Mesenchymal stem cell (in vitro differentiated cells and primary cell): ENCODE measurements at regions not wholly inside any gene's neighbourhood (a gene's known extent, or its start where the extent isn't known, plus 50 kb on each side); places are given as distances from the start of the nearest gene placed in this dataset.

ENCODE experiments used
- DNase-seq: peaks from one replicate; pipeline ENCODE4 v3.0.0-alpha.2; 2013
- H2AFZ ChIP-seq: one replicate; pipeline ENCODE4 v1.6.1; 2013; ENCODE audit warnings: low read depth, mild to moderate bottlenecking, control low read depth, inconsistent platforms, low read length, moderate library complexity
- H2AK5ac ChIP-seq: 2 replicates; pipeline ENCODE4 v1.6.1; 2013; ENCODE audit warnings: low read length, moderate library complexity, mild to moderate bottlenecking, inconsistent platforms; ENCODE audit not compliant: severe bottlenecking
- H2BK120ac ChIP-seq: one replicate; pipeline ENCODE4 v1.6.1; 2013; ENCODE audit warnings: low read depth, mild to moderate bottlenecking, inconsistent platforms, low read length, moderate library complexity
- H2BK12ac ChIP-seq, 2 experiments: one replicate each; pipeline ENCODE4 v1.6.1; 2013; ENCODE audit warnings: inconsistent platforms in 2 of 2, low read length in 2 of 2, mild to moderate bottlenecking in 2 of 2, moderate library complexity in 2 of 2, control low read depth in 1 of 2
- H2BK15ac ChIP-seq: one replicate; pipeline ENCODE4 v1.6.1; 2013; ENCODE audit warnings: mild to moderate bottlenecking, low read depth, inconsistent platforms; ENCODE audit not compliant: poor library complexity, severe bottlenecking
- H2BK5ac ChIP-seq: 2 replicates; pipeline ENCODE4 v1.6.1; 2013; ENCODE audit warnings: low read depth, mild to moderate bottlenecking, low read length, control low read depth, inconsistent platforms; ENCODE audit not compliant: poor library complexity, severe bottlenecking
- H3K14ac ChIP-seq, 2 experiments: one replicate each; pipeline ENCODE4 v1.6.1; 2013; ENCODE audit warnings: inconsistent platforms in 2 of 2, low read length in 2 of 2, control low read depth in 1 of 2, mild to moderate bottlenecking in 1 of 2, moderate library complexity in 1 of 2
- H3K18ac ChIP-seq, 2 experiments: one replicate each; pipeline ENCODE4 v1.6.1; 2013; ENCODE audit warnings: inconsistent platforms in 2 of 2, low read length in 2 of 2, control low read depth in 1 of 2, low read depth in 1 of 2, mild to moderate bottlenecking in 1 of 2
- H3K23ac ChIP-seq, 2 experiments: one replicate each; pipeline ENCODE4 v1.6.1; 2013; ENCODE audit warnings: inconsistent platforms in 2 of 2, low read length in 2 of 2, mild to moderate bottlenecking in 2 of 2, moderate library complexity in 2 of 2, control low read depth in 1 of 2
- H3K27ac ChIP-seq: 2 replicates; pipeline ENCODE4 v1.5.1; 2013; ENCODE audit warnings: mild to moderate bottlenecking, moderate library complexity, low read length, control low read depth, inconsistent platforms; ENCODE audit not compliant: poor library complexity, severe bottlenecking
- H3K27me3 ChIP-seq, 2 experiments: 2 replicates each; pipeline versions ENCODE4 v1.6.1 to v1.7.0; 2013; ENCODE audit warnings: low read length in 2 of 2, mild to moderate bottlenecking in 2 of 2, moderate library complexity in 2 of 2, control low read depth in 1 of 2, inconsistent platforms in 1 of 2; ENCODE audit not compliant: control insufficient read depth in 1 of 2, insufficient read depth in 1 of 2
- H3K36me3 ChIP-seq, 2 experiments: 2 replicates each; pipeline versions ENCODE4 v1.6.1 to v1.7.0; 2013; ENCODE audit warnings: low read length in 2 of 2, control low read depth in 1 of 2, inconsistent platforms in 1 of 2, low read depth in 1 of 2, mild to moderate bottlenecking in 1 of 2; ENCODE audit not compliant: insufficient read depth in 2 of 2, control insufficient read depth in 1 of 2
- H3K4ac ChIP-seq, 2 experiments: one replicate each; pipeline ENCODE4 v1.6.1; 2013; ENCODE audit warnings: inconsistent platforms in 2 of 2, low read length in 2 of 2, mild to moderate bottlenecking in 2 of 2, moderate library complexity in 2 of 2, control low read depth in 1 of 2, low read depth in 1 of 2
- H3K4me1 ChIP-seq: 2 replicates; pipeline ENCODE4 v1.6.1; 2013; ENCODE audit warnings: low read depth, low read length, control low read depth; ENCODE audit not compliant: control insufficient read depth, insufficient read depth
- H3K4me2 ChIP-seq: 2 replicates; pipeline ENCODE4 v1.6.1; 2013; ENCODE audit warnings: low read length, mild to moderate bottlenecking, inconsistent platforms; ENCODE audit not compliant: poor library complexity, severe bottlenecking
- H3K4me3 ChIP-seq, 2 experiments: 2 replicates each; pipeline versions ENCODE4 v1.5.1 to v1.7.0; 2013; ENCODE audit warnings: low read length in 2 of 2, mild to moderate bottlenecking in 2 of 2, control low read depth in 1 of 2, low read depth in 1 of 2; ENCODE audit not compliant: insufficient read depth in 1 of 2
- H3K79me1 ChIP-seq: replicated peaks from 2 replicates; pipeline ENCODE4 v1.6.1; 2013; ENCODE audit warnings: mild to moderate bottlenecking, control low read depth, low read length, inconsistent platforms; ENCODE audit not compliant: poor library complexity, severe bottlenecking
- H3K9ac ChIP-seq: 2 replicates; pipeline ENCODE4 v1.7.0; 2013; ENCODE audit warnings: mild to moderate bottlenecking, low read length, moderate library complexity
- H3K9me3 ChIP-seq: 2 replicates; pipeline ENCODE4 v1.7.0; 2013; ENCODE audit warnings: mild to moderate bottlenecking, low read length; ENCODE audit not compliant: control insufficient read depth
- H4K8ac ChIP-seq: one replicate; pipeline ENCODE4 v1.6.1; 2013; ENCODE audit warnings: inconsistent platforms, mild to moderate bottlenecking, low read length, moderate library complexity
- H4K91ac ChIP-seq: one replicate; pipeline ENCODE4 v1.6.1; 2013; ENCODE audit warnings: mild to moderate bottlenecking, low read length, inconsistent platforms
- WGBS: methylation state at CpG from one replicate; pipeline ENCODE4 v1.1.7; 2013; ENCODE audit warnings: mixed read lengths; 5-methylcytosine and 5-hydroxymethylcytosine counted together

- no peaks in the 10 kb centered on the region for H3K4me1 ChIP-seq
- DNase-seq: no peak
Measured at GRCh38 chr5:6013506-6013905, 364.8 kb downstream of the MED10 start.

DNA sequence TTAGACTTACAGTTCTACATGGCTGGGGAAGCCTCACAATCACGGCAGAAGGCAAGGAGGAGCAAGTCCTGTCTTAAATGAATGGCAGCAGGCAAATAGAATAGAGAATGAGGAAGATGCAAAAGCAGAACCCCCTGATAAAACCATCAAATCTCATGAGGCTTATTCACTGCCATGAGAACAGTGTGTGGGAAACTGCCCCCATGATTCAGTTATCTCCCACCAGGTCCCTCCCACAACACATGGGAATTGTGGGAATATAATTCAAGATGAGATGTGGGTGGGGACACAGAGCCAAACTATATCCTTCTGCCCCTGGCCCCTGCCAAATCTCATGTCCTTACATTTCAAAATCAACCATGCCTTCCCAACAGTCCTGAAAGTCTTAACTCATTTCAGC is 367.1 kb downstream of the MED10 start:
- Histone ChIP-seq H2BK12ac (no peak overlapping the region), H2BK5ac (no peak overlapping the region), H3K79me1 (no peaks in the 10 kb centered on the region), H2AK5ac (no peak overlapping the region), H3K23ac (no peak overlapping the region), H2BK120ac (no peak overlapping the region), H3K4ac (no peak overlapping the region), H2AFZ (no peak overlapping the region), H3K4me1 (no peaks in the 10 kb centered on the region), H2BK15ac (no peak overlapping the region), H4K91ac (no peak overlapping the region), H3K4me2 (no peak overlapping the region), H3K14ac (no peak overlapping the region), H4K8ac (no peak overlapping the region), H3K27ac (no peak overlapping the region), H3K9ac (no peak overlapping the region), H3K4me3 (no peak overlapping the region), H3K36me3 (no peaks in the 10 kb centered on the region), H3K27me3 (no peaks in the 10 kb centered on the region), H3K9me3 (peaks cover 5% of the 10 kb centered on the region), H3K18ac (no peak overlapping the region)
- WGBS: 0% methylated on average over 1 of the region's 1 CpG
- DNase-seq: no peak

More at GRCh38 chr5:6013506-6013905, 364.8 kb downstream of the MED10 start:
- no peak overlapping the region for H3K4me3 ChIP-seq
- no peak overlapping the region for H2BK120ac ChIP-seq
- H2AFZ ChIP-seq: no peak overlapping the region
- H2AK5ac ChIP-seq: no peak overlapping the region
- H3K9me3 ChIP-seq: no peaks in the 10 kb centered on the region
- 68% methylated on average over 2 of the region's 2 CpGs for WGBS
- no peak overlapping the region for H3K9ac ChIP-seq
- no peak overlapping the region for H4K8ac ChIP-seq
- H3K14ac ChIP-seq: no peak overlapping the region
- no peak overlapping the region for H2BK15ac ChIP-seq
- H3K27ac ChIP-seq: no peak overlapping the region
- no peak overlapping the region for H3K18ac ChIP-seq
- H2BK5ac ChIP-seq: no peak overlapping the region
- H3K36me3 ChIP-seq: no peaks in the 10 kb centered on the region
- H3K4me2 ChIP-seq: no peak overlapping the region
- no peaks in the 10 kb centered on the region for H3K79me1 ChIP-seq
- H3K27me3 ChIP-seq: no peaks in the 10 kb centered on the region
- no peak overlapping the region for H4K91ac ChIP-seq
- no peak overlapping the region for H2BK12ac ChIP-seq
- no peak overlapping the region for H3K23ac ChIP-seq
- H3K4ac ChIP-seq: no peak overlapping the region

GRCh38 chr5:6006838-6007314 is 371.5 kb downstream of the MED10 start:
- no peaks in the 10 kb centered on the region for H3K79me1 ChIP-seq
- no peaks in the 10 kb centered on the region for H3K4me1 ChIP-seq
- peaks cover 5% of the 10 kb centered on the region for H3K9me3 ChIP-seq
- H2AFZ ChIP-seq: no peak overlapping the region
- H4K91ac ChIP-seq: no peak overlapping the region
- no peak overlapping the region for H2BK5ac ChIP-seq
- H3K18ac ChIP-seq: no peak overlapping the region
- H2BK12ac ChIP-seq: no peak overlapping the region
- no peak overlapping the region for H2BK15ac ChIP-seq
- H3K36me3 ChIP-seq: no peaks in the 10 kb centered on the region
- no peak for DNase-seq
- H2AK5ac ChIP-seq: no peak overlapping the region
- H3K4ac ChIP-seq: no peak overlapping the region
- no peak overlapping the region for H2BK120ac ChIP-seq
- H4K8ac ChIP-seq: no peak overlapping the region
- no peak overlapping the region for H3K27ac ChIP-seq
- H3K27me3 ChIP-seq: peaks cover 0 to 11% of the 10 kb centered on the region in 2 experiments
- H3K4me2 ChIP-seq: no peak overlapping the region
- H3K14ac ChIP-seq: no peak overlapping the region
- no peak overlapping the region for H3K9ac ChIP-seq
- WGBS: 89% methylated on average over 5 of the region's 9 CpGs
- H3K23ac ChIP-seq: no peak overlapping the region
- no peak overlapping the region for H3K4me3 ChIP-seq

- no peak for DNase-seq
- Histone ChIP-seq H3K9ac (no peak overlapping the region), H2BK5ac (no peak overlapping the region), H2AFZ (no peak overlapping the region), H4K91ac (no peak overlapping the region), H3K4me1 (no peaks in the 10 kb centered on the region), H3K27ac (no peak overlapping the region), H3K14ac (no peak overlapping the region), H3K4me3 (no peak overlapping the region), H3K27me3 (peaks cover 0 to 19% of the 10 kb centered on the region in 2 experiments), H3K4ac (no peak overlapping the region), H3K9me3 (peaks cover 5% of the 10 kb centered on the region), H2AK5ac (no peak overlapping the region), H4K8ac (no peak overlapping the region), H3K23ac (no peak overlapping the region), H2BK15ac (no peak overlapping the region), H3K79me1 (no peaks in the 10 kb centered on the region), H2BK120ac (no peak overlapping the region), H3K4me2 (no peak overlapping the region), H2BK12ac (no peak overlapping the region), H3K18ac (no peak overlapping the region), H3K36me3 (no peaks in the 10 kb centered on the region)
- WGBS: 74% methylated on average over 9 of the region's 11 CpGs
Measured at GRCh38 chr5:6003040-6003825, 375.1 kb downstream of the MED10 start.
